Lower leg skin (tissue), 4 donors: ENCODE measurements at regions not wholly inside any gene's neighbourhood (a gene's known extent, or its start where the extent isn't known, plus 50 kb on each side); places are given as distances from the start of the nearest gene placed in this dataset.

ENCODE experiments used
- DNase-seq, 2 donors: peaks; one replicate each; pipeline ENCODE4 v3.0.0-alpha.2; 2019; ENCODE audit warnings: low spot score in 2 of 2
- H3K4me3 ChIP-seq: fragments of 200-600 bp; sonication (generic); 2 replicates; pipeline ENCODE4 v1.5.1; 2017; ENCODE audit warnings: mild to moderate bottlenecking, low read depth; ENCODE audit not compliant: poor library complexity, severe bottlenecking
- POLR2A ChIP-seq, 2 donors: fragments of 450-650 bp; IDR thresholded peaks; one replicate each; pipeline ENCODE4 v1.6.1; 2016 to 2017; ENCODE audit warnings: antibody characterized with exemption in 2 of 2, mild to moderate bottlenecking in 1 of 2, moderate library complexity in 1 of 2
- WGBS, 2 donors: methylation state at CpG; one replicate each; pipeline ENCODE4 v1.1.5; 2018; 5-methylcytosine and 5-hydroxymethylcytosine counted together
- intact Hi-C: fragments of 100-400 bp; cut with DNase I; formaldehyde crosslinking; loops from one replicate; pipeline ENCODE4 v1.15.0; 2023; ENCODE audit warnings: low total_unique reads
- TF ChIP-seq, protein P1 (sequence below), 3 donors: fragments of 450-650 bp; IDR thresholded peaks; one replicate each; pipeline ENCODE4 v1.5.1; 2016; ENCODE audit warnings: antibody characterized with exemption in 3 of 3, mild to moderate bottlenecking in 3 of 3, moderate library complexity in 2 of 3

DNA sequence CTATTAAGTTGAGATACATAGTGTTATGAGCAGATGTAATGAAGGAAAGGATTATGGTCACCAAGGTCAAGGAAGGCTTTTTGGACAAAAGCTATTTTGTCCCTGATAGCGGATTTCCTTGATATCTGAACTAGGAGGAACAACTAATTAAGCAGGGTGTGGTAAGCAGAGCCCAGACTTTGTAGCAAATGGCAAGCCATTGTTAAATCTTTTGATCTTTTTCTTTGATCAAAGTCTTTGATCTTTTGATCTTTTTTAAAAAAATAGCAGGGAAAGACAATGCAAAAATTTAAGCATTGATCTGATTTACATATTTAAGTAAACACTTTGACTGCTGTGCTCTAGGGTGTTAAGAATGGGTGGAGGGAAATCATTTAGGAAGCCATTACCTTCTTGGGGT, 1242.0 kb downstream of the MAT2B start:
- intact Hi-C loops, result no loop called here
- no peak for DNase-seq
- 57 to 59% methylated on average over 1 of the region's 1 CpG for WGBS, 2 donors
- no peak overlapping the region for H3K4me3 ChIP-seq
- no peak for TF ChIP-seq POLR2A (IDR thresholded peaks at IDR 0.05)
- TF ChIP-seq, protein P1, sequence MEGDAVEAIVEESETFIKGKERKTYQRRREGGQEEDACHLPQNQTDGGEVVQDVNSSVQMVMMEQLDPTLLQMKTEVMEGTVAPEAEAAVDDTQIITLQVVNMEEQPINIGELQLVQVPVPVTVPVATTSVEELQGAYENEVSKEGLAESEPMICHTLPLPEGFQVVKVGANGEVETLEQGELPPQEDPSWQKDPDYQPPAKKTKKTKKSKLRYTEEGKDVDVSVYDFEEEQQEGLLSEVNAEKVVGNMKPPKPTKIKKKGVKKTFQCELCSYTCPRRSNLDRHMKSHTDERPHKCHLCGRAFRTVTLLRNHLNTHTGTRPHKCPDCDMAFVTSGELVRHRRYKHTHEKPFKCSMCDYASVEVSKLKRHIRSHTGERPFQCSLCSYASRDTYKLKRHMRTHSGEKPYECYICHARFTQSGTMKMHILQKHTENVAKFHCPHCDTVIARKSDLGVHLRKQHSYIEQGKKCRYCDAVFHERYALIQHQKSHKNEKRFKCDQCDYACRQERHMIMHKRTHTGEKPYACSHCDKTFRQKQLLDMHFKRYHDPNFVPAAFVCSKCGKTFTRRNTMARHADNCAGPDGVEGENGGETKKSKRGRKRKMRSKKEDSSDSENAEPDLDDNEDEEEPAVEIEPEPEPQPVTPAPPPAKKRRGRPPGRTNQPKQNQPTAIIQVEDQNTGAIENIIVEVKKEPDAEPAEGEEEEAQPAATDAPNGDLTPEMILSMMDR (IDR thresholded peaks at IDR 0.05), result no peak

DNA sequence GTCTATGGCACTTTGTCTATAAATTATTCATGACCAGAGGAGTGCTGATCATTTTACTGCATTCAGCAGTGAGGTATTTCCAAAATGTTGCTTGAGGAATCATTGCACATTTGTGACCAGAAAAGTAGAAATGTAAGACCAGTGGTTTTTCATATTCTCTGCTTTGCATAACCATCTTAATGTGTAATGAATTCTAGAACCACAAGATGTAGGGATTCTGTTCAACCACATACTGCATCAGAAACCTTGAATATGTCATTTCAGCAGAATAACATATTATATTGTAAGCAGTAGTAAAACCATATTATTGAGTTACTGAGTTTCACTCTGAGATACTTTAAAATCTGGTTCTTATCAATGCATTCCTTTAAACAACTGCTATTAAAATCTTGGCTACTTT, 1243.4 kb downstream of the MAT2B start:
- DNase-seq, result no peak
- intact Hi-C loops, result no loop called here
- TF ChIP-seq POLR2A (IDR thresholded peaks at IDR 0.05), result no peak
- TF ChIP-seq, protein P1 (IDR thresholded peaks at IDR 0.05), result no peak
- no peak overlapping the region for H3K4me3 ChIP-seq

DNA sequence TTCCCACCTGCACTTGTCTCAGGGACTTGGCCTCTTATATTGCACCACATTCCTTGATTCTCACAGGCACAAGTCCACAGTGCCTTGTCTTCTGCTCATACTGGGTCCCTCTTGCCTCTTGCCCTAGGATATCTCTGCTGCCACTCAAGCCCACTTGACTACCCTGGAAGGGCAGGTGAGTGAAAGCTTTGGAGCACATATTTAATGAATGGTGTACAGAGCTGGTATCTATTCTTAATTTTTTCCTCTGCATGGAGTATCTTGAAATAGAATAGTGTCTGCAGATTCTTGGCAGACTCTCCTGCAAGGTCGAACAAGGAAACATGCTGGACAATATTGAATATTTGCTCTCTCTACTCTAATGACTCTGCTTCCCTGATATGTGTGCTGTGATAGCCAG, 1248.0 kb downstream of the MAT2B start:
- no peak for TF ChIP-seq POLR2A (IDR thresholded peaks at IDR 0.05)
- TF ChIP-seq, protein P1 (IDR thresholded peaks at IDR 0.05), result no peak
- intact Hi-C loops, result no loop called here
- H3K4me3 ChIP-seq, result no peak overlapping the region
- WGBS, 2 donors, result 53 to 58% methylated on average over 1 of the region's 1 CpG
- DNase-seq, result no peak

DNA sequence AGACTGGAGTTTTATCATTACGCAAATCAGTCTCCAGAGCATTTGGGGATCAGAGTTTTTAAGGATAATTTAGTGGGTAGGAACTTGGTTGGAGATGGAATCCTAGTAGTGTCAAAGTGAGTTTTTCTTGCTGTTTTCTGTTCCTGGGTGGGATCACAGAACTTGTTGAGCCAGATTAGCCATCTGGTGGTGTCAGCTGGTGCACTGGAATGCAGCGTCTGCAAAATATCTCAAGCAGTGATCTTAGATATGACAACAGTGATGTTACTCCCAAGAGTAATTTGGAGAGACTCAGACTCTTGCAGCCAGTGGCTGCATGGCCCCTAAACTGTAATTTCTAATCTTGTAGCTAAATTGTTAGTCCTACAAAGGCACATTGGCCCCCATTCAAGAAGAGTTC, 1257.8 kb downstream of the MAT2B start:
- H3K4me3 ChIP-seq, result no peak overlapping the region
- no peak for TF ChIP-seq POLR2A (IDR thresholded peaks at IDR 0.05)
- TF ChIP-seq, protein P1 (IDR thresholded peaks at IDR 0.05), result no peak
- WGBS, 2 donors, result 67 to 71% methylated on average over 2 of the region's 2 CpGs
- intact Hi-C loops, result no loop called here
- no peak for DNase-seq

DNA sequence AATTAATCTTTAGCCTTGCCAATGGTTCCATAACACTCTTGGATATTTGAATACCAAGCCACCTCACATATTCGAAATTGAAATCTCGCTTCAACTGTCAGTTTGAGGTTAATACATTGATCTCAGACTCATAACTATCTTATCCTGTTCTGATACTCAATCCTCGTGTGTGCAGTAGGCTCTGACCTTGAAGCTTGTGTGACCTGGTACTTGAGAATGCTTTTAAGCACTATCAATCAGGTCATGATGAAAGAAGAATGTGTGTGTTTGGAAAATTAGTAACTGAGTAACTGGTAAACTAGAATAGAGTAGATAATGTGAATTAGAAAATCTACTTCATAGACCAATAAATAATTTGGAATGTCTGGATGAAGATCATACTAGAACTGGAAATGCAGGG, 1266.7 kb downstream of the MAT2B start:
- H3K4me3 ChIP-seq, result no peak overlapping the region
- 81 to 82% methylated on average over 3 of the region's 3 CpGs for WGBS, 2 donors
- no peak for TF ChIP-seq POLR2A (IDR thresholded peaks at IDR 0.05)
- TF ChIP-seq, protein P1 (IDR thresholded peaks at IDR 0.05), result no peak
- no peak for DNase-seq
- intact Hi-C loops, result no loop called here

DNA sequence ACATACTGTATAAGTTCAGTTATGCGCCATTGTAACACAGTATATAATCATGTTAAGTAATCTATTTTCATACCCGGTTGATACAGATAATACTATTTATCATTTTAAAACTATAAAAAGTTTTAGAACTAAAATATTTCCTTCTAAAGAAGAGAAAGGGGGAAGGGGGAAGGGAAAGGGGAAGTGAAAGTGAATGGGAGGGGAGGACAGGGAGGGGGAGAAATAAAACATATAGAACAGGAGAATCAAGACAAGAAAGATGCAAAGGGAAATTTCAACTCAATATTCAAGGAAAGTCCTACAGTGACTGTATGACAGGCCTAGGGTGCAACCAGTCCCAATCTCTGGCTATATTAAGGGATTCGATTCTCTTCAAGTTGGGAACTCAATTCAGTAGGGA, 1278.8 kb downstream of the MAT2B start:
- TF ChIP-seq POLR2A (IDR thresholded peaks at IDR 0.05), result no peak
- TF ChIP-seq, protein P1 (IDR thresholded peaks at IDR 0.05), result no peak
- intact Hi-C loops, result no loop called here
- DNase-seq, result no peak
- 72 to 83% methylated on average over 3 of the region's 3 CpGs for WGBS, 2 donors
- H3K4me3 ChIP-seq, result no peak overlapping the region
